Bronchial epithelial cell (primary cell): ENCODE measurements at regions not wholly inside any gene's neighbourhood (a gene's known extent, or its start where the extent isn't known, plus 50 kb on each side); places are given as distances from the start of the nearest gene placed in this dataset.

Experiments
- DNase-seq: peaks from one replicate; pipeline ENCODE4 v3.0.0-alpha.2; 2010; ENCODE audit warnings: low read depth
- FAIRE-seq: peaks from 2 replicates; lab custom pipeline; 2011; peaks lifted over from hg19 to GRCh38; lab: Jason Lieb, UNC
- H3K27me3 ChIP-seq: 2 replicates; pipeline ENCODE4 v1.5.1; 2011; ENCODE audit warnings: low read length; ENCODE audit not compliant: control insufficient read depth, insufficient read depth
- H3K36me3 ChIP-seq: 2 replicates; pipeline ENCODE4 v1.5.1; 2011; ENCODE audit warnings: low read length; ENCODE audit not compliant: control insufficient read depth, insufficient read depth
- H3K4me3 ChIP-seq: 2 replicates; pipeline ENCODE4 v1.5.1; 2011; ENCODE audit warnings: mild to moderate bottlenecking, low read depth, low read length, control low read depth
- TF ChIP-seq, protein P1 (sequence below): IDR thresholded peaks from 2 replicates; pipeline ENCODE4 v1.5.1; 2011; ENCODE audit warnings: mild to moderate bottlenecking, moderate library complexity, low read length, control low read depth, inconsistent platforms; ENCODE audit not compliant: insufficient read depth, severe bottlenecking

- H3K36me3 ChIP-seq, result no peaks in the 10 kb centered on the region
- TF ChIP-seq, protein P1, sequence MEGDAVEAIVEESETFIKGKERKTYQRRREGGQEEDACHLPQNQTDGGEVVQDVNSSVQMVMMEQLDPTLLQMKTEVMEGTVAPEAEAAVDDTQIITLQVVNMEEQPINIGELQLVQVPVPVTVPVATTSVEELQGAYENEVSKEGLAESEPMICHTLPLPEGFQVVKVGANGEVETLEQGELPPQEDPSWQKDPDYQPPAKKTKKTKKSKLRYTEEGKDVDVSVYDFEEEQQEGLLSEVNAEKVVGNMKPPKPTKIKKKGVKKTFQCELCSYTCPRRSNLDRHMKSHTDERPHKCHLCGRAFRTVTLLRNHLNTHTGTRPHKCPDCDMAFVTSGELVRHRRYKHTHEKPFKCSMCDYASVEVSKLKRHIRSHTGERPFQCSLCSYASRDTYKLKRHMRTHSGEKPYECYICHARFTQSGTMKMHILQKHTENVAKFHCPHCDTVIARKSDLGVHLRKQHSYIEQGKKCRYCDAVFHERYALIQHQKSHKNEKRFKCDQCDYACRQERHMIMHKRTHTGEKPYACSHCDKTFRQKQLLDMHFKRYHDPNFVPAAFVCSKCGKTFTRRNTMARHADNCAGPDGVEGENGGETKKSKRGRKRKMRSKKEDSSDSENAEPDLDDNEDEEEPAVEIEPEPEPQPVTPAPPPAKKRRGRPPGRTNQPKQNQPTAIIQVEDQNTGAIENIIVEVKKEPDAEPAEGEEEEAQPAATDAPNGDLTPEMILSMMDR, result no peak
- H3K4me3 ChIP-seq, result no peak overlapping the region
- no peak for DNase-seq
- H3K27me3 ChIP-seq, result no peaks in the 10 kb centered on the region
- FAIRE-seq, result no peak
These were observed 359.4 kb downstream of the HINT1 start for GRCh38 chr5:130805648-130806047.

GRCh38 chr5:130805036-130805435 lies 360.0 kb downstream of the HINT1 start:
- H3K4me3 ChIP-seq, result no peak overlapping the region
- H3K36me3 ChIP-seq, result no peaks in the 10 kb centered on the region
- H3K27me3 ChIP-seq, result no peaks in the 10 kb centered on the region
- no peak for FAIRE-seq
- DNase-seq, result no peak
- TF ChIP-seq, protein P1, result no peak

GRCh38 chr5:130801963-130802362 lies 363.1 kb downstream of the HINT1 start:
- TF ChIP-seq, protein P1, result no peak
- Histone ChIP-seq H3K4me3 (no peak overlapping the region), H3K36me3 (no peaks in the 10 kb centered on the region), H3K27me3 (no peaks in the 10 kb centered on the region)
- FAIRE-seq (no peak), DNase-seq (no peak)

DNA sequence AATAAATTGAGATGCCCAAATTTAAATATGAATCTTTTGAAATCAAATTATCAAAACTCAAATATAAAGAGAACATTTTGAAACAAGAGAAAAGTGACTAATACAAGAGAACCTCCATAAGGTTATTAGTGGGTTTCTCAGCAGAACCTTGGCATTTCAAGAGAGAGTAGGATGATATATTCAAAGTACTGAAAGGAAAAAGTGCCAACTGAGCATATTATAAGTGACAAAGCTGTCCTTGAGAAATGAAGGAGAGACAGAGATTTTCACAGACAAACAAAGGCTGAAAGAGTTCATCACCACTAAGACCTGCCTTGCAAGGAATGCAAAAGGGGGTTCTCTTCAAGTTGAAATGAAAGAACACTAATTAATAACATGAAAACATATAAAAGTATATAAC lies 366.0 kb downstream of the HINT1 start:
- TF ChIP-seq, protein P1, result no peak
- FAIRE-seq (no peak), DNase-seq (no peak)
- Histone ChIP-seq H3K36me3 (no peaks in the 10 kb centered on the region), H3K4me3 (no peak overlapping the region), H3K27me3 (no peaks in the 10 kb centered on the region)

- DNase-seq (no peak), FAIRE-seq (no peak)
- H3K27me3 ChIP-seq, result no peaks in the 10 kb centered on the region
- TF ChIP-seq, protein P1, result no peak
- no peaks in the 10 kb centered on the region for H3K36me3 ChIP-seq
- no peak overlapping the region for H3K4me3 ChIP-seq
These were observed 367.8 kb downstream of the HINT1 start for GRCh38 chr5:130797303-130797702.

DNA sequence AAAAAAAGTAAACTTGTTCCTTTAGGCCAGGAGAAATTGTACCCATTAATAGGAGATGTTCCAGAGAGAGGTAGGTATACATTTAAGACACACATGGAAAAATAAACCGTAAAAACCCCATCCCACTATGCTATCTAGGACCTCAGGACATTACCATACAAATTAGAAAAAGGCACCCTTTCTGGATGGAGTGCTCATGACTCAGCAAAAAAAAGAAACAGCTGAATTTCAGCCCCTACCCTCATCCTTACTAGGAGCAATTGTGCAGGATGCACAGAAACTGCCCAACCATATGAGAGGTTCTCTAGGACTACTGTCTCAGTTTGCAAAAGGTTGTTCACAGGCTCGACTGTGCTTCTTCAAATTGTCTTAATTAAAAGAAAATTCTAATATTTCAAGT lies 368.2 kb downstream of the HINT1 start:
- H3K27me3 ChIP-seq, result no peaks in the 10 kb centered on the region
- TF ChIP-seq, protein P1, result no peak
- no peak for FAIRE-seq
- H3K4me3 ChIP-seq, result no peak overlapping the region
- no peaks in the 10 kb centered on the region for H3K36me3 ChIP-seq
- DNase-seq, result no peak
